Mucosa of descending colon (tissue), 3 donors: ENCODE measurements at regions not wholly inside any gene's neighbourhood (a gene's known extent, or its start where the extent isn't known, plus 50 kb on each side); places are given as distances from the start of the nearest gene placed in this dataset.

Experiments used
- ATAC-seq: fragments of 200-7000 bp; cut with Tn5 transposase; one replicate; pipeline ENCODE4 v1.9.1; 2020; ENCODE audit warnings: mild to moderate bottlenecking, moderate library complexity
- DNase-seq, 3 donors: peaks; one replicate each; pipeline ENCODE4 v3.0.0-alpha.2; 2020
- H3K36me3 ChIP-seq: fragments of 200-600 bp; one replicate; pipeline ENCODE4 v1.8.0; 2021; ENCODE audit warnings: low read depth, mild to moderate bottlenecking
- H3K4me1 ChIP-seq: fragments of 200-600 bp; one replicate; pipeline ENCODE4 v1.8.0; 2021; ENCODE audit warnings: low read depth, mild to moderate bottlenecking
- H3K4me3 ChIP-seq: fragments of 200-600 bp; one replicate; pipeline ENCODE4 v1.8.0; 2021; ENCODE audit warnings: mild to moderate bottlenecking
- H3K9me3 ChIP-seq: fragments of 200-600 bp; one replicate; pipeline ENCODE4 v1.8.0; 2021; ENCODE audit warnings: mild to moderate bottlenecking
- intact Hi-C, 2 donors: fragments of 100-400 bp; cut with DNase I in 1 of 2; cut with micrococcal nuclease in 1 of 2; formaldehyde crosslinking; loops; one replicate each; pipeline versions ENCODE4 v1.11.0 to v1.11.1; 2022; cut with DNase I, micrococcal nuclease
- TF ChIP-seq, protein P1 (sequence below): fragments of 200-600 bp; IDR thresholded peaks from one replicate; pipeline ENCODE4 v1.8.0; 2022; ENCODE audit warnings: antibody characterized with exemption, mild to moderate bottlenecking
- donor health status: DM: no; HTN: no; CAD: no; lungs with moderate emphysema.
- donor health status: DM: no; HTN: no; CAD: no.
- donor health status: DM: no; HTN: yes; CAD: no.

DNA sequence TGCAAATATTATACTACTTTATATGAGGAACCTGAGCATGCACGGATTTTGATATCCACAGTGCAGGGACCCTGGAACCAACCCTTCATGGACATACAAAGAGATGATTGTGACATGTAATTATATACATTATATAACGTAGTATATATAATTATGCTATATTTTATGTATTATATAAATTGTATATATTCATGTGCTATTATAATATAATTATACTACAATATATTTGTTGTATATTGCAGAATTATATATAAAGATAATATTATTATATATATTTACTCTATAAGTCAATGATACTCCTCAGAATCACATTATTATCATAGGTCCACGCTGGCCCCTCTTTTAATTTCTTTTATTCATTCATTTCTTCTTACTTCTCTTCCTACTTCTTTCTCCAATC is 70.9 kb downstream of the TNFSF18 start:
- intact Hi-C loops = no loop called here
- no peaks in the 10 kb centered on the region for H3K36me3 ChIP-seq
- no peak overlapping the region for H3K4me3 ChIP-seq
- no peaks in the 10 kb centered on the region for H3K9me3 ChIP-seq
- TF ChIP-seq, protein P1, sequence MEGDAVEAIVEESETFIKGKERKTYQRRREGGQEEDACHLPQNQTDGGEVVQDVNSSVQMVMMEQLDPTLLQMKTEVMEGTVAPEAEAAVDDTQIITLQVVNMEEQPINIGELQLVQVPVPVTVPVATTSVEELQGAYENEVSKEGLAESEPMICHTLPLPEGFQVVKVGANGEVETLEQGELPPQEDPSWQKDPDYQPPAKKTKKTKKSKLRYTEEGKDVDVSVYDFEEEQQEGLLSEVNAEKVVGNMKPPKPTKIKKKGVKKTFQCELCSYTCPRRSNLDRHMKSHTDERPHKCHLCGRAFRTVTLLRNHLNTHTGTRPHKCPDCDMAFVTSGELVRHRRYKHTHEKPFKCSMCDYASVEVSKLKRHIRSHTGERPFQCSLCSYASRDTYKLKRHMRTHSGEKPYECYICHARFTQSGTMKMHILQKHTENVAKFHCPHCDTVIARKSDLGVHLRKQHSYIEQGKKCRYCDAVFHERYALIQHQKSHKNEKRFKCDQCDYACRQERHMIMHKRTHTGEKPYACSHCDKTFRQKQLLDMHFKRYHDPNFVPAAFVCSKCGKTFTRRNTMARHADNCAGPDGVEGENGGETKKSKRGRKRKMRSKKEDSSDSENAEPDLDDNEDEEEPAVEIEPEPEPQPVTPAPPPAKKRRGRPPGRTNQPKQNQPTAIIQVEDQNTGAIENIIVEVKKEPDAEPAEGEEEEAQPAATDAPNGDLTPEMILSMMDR = no peak
- ATAC-seq = no peak
- peaks cover 7% of the 10 kb centered on the region for H3K4me1 ChIP-seq
- DNase-seq = no peak

DNA sequence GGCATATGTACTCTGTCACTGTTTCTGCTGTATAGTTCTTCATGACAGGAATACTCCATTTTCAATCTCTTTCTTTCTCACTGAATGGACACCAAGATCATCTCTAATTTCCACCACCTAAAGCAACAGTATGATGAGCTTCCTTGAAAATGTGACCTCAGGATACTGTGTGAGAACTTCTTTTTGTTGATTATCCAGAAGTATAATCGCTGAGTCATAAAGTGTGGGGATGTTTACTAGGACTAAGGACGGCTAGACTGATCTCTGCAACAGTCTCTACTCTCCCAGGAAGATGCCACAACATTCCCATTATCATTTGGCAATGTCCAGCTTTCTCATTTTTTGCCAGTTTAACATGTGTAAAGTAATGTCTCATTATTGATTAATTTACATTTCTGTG is 70.3 kb downstream of the TNFSF18 start:
- DNase-seq (no peak), ATAC-seq (no peak)
- Histone ChIP-seq H3K36me3 (no peaks in the 10 kb centered on the region), H3K4me1 (peaks cover 7% of the 10 kb centered on the region), H3K9me3 (no peaks in the 10 kb centered on the region), H3K4me3 (no peak overlapping the region)
- intact Hi-C loops = no loop called here
- TF ChIP-seq, protein P1 = no peak

- ATAC-seq (no peak), DNase-seq (no peak)
- H3K4me3 ChIP-seq = no peak overlapping the region
- intact Hi-C loops = no loop called here
- H3K36me3 ChIP-seq = no peaks in the 10 kb centered on the region
- no peaks in the 10 kb centered on the region for H3K9me3 ChIP-seq
- TF ChIP-seq, protein P1 = no peak
- H3K4me1 ChIP-seq = peaks cover 7% of the 10 kb centered on the region
Measured at GRCh38 chr1:172980971-172981370, 69.8 kb downstream of the TNFSF18 start.
